ENCODE measurements at regions not wholly inside any gene's neighbourhood (a gene's known extent, or its start where the extent isn't known, plus 50 kb on each side); places are given as distances from the start of the nearest gene placed in this dataset.

DNA sequence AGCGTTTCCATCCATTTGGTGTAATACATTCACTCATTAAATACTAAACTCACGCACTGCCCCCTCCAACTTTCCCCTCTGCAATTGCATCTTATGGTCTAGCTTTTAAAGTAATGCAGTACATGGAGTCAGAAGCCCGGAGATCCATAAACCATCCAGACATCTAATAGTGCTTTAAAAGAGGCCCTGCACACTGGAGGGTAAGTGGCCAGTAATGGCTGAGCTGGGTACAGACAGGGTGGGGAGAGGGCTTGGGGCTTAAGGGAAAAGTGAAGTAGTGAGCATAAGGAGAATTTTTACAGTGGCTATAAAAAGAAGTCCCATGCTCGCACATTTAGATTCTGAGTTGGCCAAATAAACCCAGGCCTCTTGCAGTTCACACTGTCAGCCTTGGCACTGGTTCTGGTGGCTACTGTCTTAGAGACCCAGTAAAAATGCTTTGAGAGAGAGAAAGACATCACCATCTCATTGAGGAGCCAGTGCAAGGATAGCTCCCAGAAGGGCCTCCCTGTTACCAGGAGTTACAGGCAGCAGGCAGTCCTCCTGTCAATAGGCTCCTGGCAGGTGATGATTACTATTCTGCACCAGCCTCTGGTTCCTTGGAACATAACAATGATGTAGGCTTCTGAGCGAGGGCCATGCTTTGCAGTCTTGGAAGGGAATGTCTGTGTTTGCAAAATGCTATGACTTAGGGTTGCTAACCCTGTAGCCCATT lies 112.6 kb upstream of the NEO1 start:
- intact Hi-C loops (cut with DNase I; ENCODE audit: low total_unique reads): no loop called here
- no peak for DNase-seq (ENCODE audit: low spot score in 2 of 2)
- H3K4me3 ChIP-seq (ENCODE audit: low read depth, poor library complexity, severe bottlenecking): no peak overlapping the region
- 84 to 85% methylated on average over 5 of the region's 5 CpGs for WGBS, 2 donors
- no peak for TF ChIP-seq POLR2A (IDR thresholded peaks at IDR 0.05)
- TF ChIP-seq, protein P1, sequence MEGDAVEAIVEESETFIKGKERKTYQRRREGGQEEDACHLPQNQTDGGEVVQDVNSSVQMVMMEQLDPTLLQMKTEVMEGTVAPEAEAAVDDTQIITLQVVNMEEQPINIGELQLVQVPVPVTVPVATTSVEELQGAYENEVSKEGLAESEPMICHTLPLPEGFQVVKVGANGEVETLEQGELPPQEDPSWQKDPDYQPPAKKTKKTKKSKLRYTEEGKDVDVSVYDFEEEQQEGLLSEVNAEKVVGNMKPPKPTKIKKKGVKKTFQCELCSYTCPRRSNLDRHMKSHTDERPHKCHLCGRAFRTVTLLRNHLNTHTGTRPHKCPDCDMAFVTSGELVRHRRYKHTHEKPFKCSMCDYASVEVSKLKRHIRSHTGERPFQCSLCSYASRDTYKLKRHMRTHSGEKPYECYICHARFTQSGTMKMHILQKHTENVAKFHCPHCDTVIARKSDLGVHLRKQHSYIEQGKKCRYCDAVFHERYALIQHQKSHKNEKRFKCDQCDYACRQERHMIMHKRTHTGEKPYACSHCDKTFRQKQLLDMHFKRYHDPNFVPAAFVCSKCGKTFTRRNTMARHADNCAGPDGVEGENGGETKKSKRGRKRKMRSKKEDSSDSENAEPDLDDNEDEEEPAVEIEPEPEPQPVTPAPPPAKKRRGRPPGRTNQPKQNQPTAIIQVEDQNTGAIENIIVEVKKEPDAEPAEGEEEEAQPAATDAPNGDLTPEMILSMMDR (IDR thresholded peaks at IDR 0.05): no peak

DNA sequence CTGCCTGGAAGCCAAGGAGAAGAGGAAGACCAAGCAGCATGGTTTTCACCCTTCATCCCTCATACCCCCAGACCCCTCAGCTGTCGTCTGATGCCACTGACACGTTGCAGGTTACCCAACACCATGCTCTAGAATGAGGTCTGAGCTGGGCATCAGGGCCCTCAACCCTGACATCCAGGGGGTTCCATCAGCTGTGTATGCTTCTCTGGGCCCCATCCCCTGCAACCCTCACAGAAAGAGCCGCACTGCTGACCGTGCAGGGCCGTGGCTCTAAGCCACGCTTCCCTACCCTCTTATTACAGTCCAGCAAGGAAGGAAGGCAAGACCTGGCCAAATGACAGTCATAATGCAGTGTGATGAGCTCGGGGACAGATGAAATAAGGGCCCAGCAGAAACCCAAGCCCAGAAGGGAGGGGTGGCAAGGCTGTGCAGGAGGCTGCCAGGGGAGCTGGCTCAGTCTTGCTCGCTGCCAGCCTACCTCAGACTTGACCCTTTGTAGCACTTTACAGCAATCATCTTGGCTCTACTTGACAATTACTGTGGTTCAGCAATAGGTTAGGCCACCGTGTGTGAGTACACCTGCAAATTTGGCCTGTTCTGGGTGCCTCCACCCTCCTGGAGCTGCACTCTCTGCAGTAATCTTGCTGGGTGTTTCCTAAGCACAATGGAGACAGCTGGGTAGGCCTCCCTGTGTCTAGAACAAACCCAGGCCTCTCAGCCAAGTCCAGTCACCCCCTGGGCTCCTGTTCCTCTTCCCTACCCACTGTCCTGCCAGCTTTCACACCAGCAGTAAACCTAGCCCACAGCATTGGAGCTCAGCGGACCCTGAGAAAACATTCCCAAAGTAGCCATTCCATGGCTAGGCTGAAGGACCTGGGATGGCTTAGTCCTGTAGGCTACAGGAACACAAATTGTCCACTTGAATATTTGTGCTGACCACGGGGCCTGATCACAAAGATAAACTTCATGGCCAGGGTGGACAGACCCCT lies 115.3 kb upstream of the NEO1 start:
- DNase-seq (ENCODE audit: low spot score in 2 of 2): no peak
- H3K4me3 ChIP-seq (ENCODE audit: low read depth, poor library complexity, severe bottlenecking): no peak overlapping the region
- WGBS, 2 donors: 84 to 85% methylated on average over 11 of the region's 11 CpGs
- TF ChIP-seq, protein P1 (IDR thresholded peaks at IDR 0.05): no peak
- TF ChIP-seq POLR2A (IDR thresholded peaks at IDR 0.05): no peak
- intact Hi-C loops (cut with DNase I; ENCODE audit: low total_unique reads): no loop called here

DNA sequence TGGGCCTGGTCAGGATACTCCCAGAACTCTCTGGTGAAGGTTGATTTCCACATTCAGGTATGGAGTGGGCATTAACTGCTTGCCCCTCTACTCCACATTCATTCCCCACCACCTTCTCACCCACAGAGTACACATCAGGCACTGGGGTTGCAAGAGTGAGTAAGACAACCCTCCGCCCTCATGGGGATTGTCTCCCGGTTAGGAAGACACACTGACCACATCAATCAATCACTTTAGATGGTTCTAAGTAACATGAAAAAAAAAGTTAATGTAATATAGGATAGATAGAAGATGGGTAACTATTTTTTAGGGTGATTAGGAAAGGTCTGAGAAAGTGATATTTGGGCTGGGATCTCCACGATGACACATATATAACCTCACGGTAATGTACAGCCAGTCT lies 116.0 kb upstream of the NEO1 start:
- no peak for DNase-seq (ENCODE audit: low spot score in 2 of 2)
- intact Hi-C loops (cut with DNase I; ENCODE audit: low total_unique reads): no loop called here
- no peak for TF ChIP-seq POLR2A (IDR thresholded peaks at IDR 0.05)
- TF ChIP-seq, protein P1 (IDR thresholded peaks at IDR 0.05): no peak
- WGBS, 2 donors: 88% methylated on average over 4 of the region's 4 CpGs
- no peak overlapping the region for H3K4me3 ChIP-seq (ENCODE audit: low read depth, poor library complexity, severe bottlenecking)

DNA sequence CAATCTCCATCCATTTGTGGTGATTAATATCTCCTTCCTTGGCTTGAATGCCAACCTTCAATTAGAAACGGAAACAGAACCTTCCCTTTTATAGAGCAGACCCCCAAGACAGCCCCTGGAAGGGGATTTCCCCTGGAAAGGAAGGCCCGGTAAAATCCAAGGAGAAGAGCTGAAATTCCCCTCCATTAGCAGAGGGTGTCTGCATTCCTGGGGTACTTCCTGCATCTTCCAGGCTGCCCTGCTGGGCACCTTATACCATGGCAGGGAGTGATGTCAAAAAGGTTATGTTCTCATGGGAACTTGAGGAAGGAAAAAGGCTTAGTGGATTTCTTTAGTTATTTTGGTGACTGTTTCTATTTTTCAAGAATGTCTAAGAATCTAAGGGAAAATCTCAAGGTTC lies 116.7 kb upstream of the NEO1 start:
- no peak for DNase-seq (ENCODE audit: low spot score in 2 of 2)
- intact Hi-C loops (cut with DNase I; ENCODE audit: low total_unique reads): no loop called here

DNA sequence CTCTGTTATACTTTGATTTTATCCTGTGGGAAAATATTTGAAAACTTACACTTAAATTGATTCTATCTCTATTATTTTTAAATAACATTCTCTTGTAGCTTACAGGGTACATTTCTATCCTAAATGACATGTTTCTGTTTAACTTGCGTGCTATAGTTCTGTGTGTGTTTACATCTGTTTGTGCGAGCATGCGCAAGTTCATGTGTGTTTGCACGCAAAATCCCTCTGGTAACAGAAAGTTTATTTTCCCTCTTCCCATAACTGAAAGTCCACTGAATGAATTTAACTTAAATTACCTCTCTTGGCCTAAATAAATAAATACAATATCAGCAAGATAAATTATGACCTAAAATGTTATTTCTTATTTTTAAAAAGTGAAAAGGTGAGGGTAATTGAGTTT lies 117.3 kb upstream of the NEO1 start:
- H3K4me3 ChIP-seq (ENCODE audit: low read depth, poor library complexity, severe bottlenecking): no peak overlapping the region
- DNase-seq (ENCODE audit: low spot score in 2 of 2): no peak
- WGBS, 2 donors: 97 to 98% methylated on average over 4 of the region's 4 CpGs
- intact Hi-C loops (cut with DNase I; ENCODE audit: low total_unique reads): no loop called here
- TF ChIP-seq POLR2A (IDR thresholded peaks at IDR 0.05): no peak
- TF ChIP-seq, protein P1 (IDR thresholded peaks at IDR 0.05): no peak

More for the DNA sequence above, 116.7 kb upstream of the NEO1 start:
- no peak for TF ChIP-seq POLR2A (IDR thresholded peaks at IDR 0.05)
- TF ChIP-seq, protein P1 (IDR thresholded peaks at IDR 0.05): no peak
- 40 to 60% methylated on average over 2 of the region's 2 CpGs for WGBS, 2 donors
- H3K4me3 ChIP-seq (ENCODE audit: low read depth, poor library complexity, severe bottlenecking): no peak overlapping the region
